NCI-H1092 treated with DMSO at 0.1 percent for 48 hours (cell line): ENCODE measurements at regions not wholly inside any gene's neighbourhood (a gene's known extent, or its start where the extent isn't known, plus 50 kb on each side); places are given as distances from the start of the nearest gene placed in this dataset.
"Not testable (repeated sequence)": the region's sequence is repeated elsewhere in the genome, so short reads cannot be mapped to it uniquely, and the experiment has no call there.

ENCODE experiments used
- DNase-seq: peaks from one replicate; lab custom pipeline; 2025; lab: John Stamatoyannopoulos, UW

DNA sequence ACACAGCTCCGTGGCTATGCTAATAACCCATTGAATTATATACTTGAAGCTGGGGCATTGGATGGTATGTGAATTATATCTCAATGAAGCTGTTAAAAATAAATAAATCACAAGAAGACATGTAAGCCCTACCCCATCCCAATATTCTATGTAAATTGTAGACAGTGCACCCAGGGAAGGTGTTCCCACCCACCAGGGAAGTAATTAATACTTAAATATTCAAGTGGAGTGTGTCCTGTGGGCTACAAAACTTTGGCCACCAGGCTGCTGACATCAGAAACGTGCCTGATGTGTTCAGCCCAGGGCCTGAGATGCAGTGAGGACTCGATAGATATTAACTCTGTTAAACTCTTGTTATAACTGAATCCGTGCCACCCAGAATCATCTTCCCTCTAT, 240.4 kb upstream of the RREB1 start:
- DNase-seq, result no peak

GRCh38 chr6:6869094-6869493, 238.7 kb upstream of the RREB1 start:
- no peak for DNase-seq

DNA sequence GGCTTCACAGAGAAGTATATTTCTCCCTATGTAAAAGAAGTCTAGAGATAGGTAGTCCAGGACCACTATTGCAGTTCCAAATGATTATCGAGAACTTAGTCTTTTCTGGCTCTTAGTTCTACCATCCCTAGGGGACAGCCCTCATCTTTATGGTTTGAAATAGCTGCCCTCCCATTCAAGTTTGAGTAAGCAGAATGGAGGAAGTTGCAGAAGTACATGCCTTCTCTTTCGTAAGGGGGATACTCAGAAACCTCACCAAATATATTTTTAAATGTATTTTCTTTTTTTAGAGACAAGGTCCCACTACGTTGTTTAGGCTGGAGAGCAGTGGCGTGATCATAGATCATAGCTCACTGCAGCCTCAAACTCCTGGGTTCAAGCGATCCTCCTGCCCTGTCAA, 236.8 kb upstream of the RREB1 start:
- DNase-seq, result no peak

GRCh38 chr6:6872459-6873344, 235.1 kb upstream of the RREB1 start:
- no peak for DNase-seq

DNA sequence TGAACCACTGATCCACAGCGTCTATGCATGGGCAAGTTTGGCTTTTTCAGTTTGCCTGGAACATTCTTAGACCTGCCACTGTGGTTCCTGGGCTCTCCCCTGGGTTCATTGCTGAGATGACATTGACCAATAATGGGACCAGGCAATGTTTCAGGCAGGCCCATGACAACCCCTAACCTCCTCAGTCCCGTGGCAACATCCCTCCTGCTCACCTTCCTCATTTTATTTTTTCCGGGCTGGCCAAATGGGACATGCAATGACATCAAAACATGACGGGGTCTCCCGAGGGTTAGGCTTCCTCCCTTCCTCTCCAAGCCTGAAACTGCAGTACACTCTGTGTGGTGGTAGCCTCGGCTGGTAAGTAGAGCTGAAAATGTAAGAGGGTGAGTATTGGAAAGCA, 234.0 kb upstream of the RREB1 start:
- no peak for DNase-seq

DNA sequence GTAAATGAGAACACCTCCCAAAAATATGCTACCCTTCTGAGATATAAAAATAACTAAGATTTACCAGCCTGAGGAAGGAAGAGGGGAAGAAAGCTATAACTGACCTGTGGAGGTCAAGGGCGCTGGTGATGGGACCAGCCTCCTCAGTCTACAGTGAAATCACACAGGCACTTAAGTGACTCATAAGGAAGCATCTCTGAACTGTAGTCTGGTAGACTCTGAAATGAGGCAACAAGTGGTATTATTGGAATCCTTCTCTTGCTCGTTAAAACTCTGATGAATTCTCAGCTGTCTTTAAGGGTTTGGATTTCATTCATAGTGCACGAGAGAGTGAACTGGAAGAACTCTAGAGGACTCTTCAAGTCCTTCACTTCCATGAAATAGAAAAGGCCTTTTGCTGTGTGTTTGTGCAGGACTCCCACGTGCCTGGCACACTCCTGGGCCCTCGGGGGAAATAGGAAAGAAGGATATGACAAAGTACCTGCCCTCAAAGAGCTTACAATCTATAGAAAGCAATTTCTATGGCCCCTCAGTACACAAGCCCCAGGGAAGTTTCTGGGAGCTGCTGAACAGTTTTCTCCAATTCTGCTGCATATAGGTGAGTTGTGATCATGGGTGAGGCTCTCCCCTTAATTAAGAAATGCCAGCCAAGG, 231.8 kb upstream of the RREB1 start:
- DNase-seq, result no peak

- not testable (repeated sequence) for DNase-seq
Observed at GRCh38 chr6:6877792-6878191, 230.0 kb upstream of the RREB1 start.

DNA sequence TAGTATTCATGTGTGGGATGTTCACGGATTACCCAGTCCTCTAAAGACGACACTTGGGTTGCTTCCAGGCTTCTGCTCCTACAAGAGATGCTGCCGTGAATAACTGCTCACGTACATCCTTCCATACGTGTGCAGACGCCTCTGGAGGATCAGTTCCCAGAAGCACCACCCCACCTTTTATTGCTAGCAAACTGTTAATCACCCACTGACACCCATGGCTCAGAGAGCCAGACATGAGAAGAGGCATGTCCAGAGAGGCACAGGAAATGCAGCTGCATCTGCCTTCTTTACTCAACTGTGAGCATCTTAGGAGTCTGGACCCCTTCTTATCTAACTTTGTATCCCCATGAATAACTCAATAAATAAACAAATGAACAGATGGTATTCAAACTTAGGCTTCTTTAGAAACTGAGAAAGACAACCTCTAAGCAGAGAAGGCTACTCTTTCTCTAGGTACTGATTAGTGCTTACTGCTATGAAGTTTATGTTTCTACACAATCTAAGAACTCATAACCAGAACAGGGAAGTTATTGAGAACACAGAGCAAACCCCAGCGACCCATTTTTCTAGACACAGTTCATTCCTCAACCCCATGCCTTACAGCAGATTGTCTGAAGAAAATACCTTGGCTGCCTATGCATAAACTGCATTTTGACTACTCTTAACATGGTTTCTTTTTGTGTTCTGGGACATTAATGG, 228.7 kb upstream of the RREB1 start:
- no peak for DNase-seq

GRCh38 chr6:6879586-6879974, 228.2 kb upstream of the RREB1 start:
- DNase-seq, result not testable (repeated sequence)

- no peak for DNase-seq
Observed at GRCh38 chr6:6880745-6881437, 226.9 kb upstream of the RREB1 start.

DNA sequence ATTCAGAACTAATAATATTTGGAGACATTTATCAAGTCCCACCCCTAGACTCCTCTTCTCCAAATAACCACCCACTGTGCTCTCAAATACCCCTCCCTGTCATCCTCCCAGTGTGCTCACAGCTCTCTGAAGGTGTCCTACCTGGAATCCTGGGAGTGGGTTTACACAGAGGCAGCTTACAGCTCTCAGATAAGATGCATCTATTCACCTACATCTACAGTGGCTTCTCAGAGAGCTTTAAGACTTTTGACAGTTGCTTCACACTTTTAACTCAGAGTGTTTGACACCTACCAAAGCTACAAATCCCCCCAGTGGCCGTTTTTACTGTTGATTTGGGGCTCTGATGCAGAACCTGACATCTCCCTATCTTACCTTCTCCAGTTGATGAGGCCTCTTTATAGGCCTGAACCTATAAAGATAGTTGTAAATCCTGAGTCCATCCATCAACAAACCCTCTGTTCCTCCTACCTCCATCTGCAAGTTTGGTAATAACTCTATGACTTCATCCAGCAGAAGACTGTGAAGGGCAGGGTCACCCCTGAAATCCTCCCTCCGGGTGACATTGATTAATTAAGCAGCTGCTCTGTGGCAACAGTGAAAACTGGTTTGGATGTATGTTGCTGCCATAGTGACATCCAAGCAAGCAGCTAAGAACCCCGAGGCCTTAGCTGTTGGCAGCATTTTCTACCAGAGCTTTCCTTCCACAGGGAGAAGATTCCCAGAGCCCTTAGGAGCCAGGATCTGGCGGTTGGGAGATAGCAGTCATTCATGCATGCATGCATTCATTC, 226.1 kb upstream of the RREB1 start:
- no peak for DNase-seq

DNA sequence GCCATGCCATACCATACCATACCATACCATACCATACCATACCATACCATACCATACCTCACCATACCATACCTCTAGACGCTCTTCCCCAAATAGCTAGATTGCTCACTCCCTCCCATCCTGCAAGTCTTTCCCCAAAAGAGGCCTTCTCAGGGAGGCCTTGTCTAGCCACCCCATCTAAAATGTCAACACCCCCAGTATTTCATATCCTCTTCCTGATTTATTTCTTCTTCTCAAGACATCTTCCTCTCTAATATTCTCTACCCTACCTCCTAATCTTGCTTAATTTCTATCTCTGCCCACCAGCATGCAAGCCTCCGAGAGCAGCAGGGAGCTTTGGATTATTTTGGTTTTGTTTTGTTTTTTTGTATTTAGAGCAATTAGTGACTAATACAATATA, 225.2 kb upstream of the RREB1 start:
- no peak for DNase-seq

DNA sequence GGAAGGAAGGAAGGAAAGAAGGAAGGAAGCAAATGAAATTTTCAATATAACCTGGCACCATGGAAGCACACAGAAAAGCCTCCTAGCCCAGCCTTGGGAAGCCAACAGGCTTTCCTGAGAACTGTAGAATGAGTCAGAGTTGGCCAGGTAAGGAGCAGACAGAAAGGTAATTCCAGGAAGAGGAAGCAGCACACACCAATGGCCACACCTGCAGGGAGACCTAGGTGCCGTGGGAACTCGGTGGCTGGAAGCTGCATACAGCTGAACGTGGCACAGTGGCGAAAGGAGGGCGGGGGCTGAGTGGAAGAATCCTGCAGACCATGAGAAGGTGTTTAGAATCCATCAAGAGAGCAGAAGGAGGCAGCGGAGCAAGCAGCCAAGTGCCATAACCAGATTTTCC, 224.8 kb upstream of the RREB1 start:
- DNase-seq, result no peak

- no peak for DNase-seq
Observed at GRCh38 chr6:6884193-6884627, 223.6 kb upstream of the RREB1 start.

DNA sequence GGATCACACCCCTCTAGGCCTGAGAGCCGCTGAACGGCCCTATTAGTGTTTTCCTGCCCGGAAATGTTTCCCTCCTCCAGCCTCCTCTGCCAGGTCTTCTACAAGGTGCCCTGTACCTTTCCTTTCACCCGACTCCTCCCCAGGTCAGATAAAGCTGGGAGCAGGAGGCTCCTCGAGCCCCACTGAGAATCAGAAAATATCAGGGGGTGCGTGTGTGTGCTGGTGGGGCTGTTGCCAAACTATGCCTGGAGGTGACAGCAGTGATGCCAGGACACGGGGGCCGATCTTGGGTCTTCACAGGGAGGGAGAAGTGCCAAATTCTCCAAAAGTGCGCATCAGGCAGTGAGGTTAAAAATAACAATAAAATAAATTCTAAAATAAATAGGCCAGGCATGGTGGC, 222.8 kb upstream of the RREB1 start:
- DNase-seq, result no peak

- DNase-seq, result no peak
Observed at GRCh38 chr6:6885521-6886170, 222.1 kb upstream of the RREB1 start.

GRCh38 chr6:6886171-6886885, 221.4 kb upstream of the RREB1 start:
- DNase-seq, result no peak

DNA sequence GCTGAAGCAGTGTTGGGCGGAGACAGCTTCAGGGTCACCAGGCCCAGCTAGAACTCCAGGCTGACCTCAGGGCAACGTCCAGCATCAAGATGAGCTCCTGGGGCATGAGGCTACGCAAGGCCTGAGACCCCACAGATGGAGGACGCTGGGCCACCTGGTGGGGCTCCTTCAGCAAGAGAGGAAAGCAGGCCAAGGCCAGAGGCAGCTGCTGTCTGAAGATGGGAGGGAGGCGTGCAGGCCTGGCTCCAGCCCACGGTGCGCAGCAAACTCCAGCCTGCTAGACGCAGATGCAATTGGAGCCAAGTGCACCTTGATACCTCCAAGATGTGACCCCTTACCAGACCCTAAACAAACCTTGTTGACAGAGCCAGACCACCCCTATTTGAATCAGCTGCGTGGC, 220.9 kb upstream of the RREB1 start:
- DNase-seq, result no peak

- DNase-seq, result no peak
Observed at GRCh38 chr6:6889601-6890000, 218.2 kb upstream of the RREB1 start.

DNA sequence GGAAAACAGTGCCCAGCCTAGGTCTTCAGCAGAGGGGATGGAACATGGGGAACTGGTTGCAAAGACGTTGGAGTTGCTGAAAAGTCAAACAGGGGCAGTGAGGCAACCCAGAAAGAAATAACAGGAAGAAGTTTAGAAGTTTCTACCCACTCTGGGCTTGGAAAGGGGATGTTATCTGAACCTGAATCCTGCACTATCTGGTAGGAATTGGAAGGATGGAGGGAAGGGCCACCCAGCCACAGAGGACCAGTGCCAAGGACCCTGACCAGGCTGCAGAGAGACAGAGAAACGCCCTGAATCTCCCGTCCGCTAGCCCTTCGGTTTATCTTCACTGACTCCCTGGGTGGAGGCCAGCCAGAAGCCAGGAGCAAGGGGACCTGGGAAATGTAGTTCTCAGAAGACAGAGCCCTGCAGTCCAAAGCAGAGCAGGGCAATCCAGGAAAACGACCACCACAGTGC, 217.3 kb upstream of the RREB1 start:
- DNase-seq, result no peak
